T-cell (primary cell): ENCODE measurements at regions not wholly inside any gene's neighbourhood (a gene's known extent, or its start where the extent isn't known, plus 50 kb on each side); places are given as distances from the start of the nearest gene placed in this dataset.

Source experiments
- ATAC-seq, 4 experiments: fragments of 200-7000 bp in 3 of 4; fragments of 150-1000 bp in 1 of 4; cut with Tn5 transposase; replicated peaks in 1 of 4; 1 replicate in 3 of 4; 2 replicates in 1 of 4; pipeline ENCODE4 v1.10.0; 2021; ENCODE audit warnings: moderate library complexity in 3 of 4, mild to moderate bottlenecking in 2 of 4, moderate number of reproducible peaks in 1 of 4
- CTCF ChIA-PET, 2 donors: fragments of 300-600 bp; sonication (Branson Sonifier 250); formaldehyde crosslinking; loops; one replicate each; lab custom pipeline; 2022; ENCODE audit warnings: antibody characterized with exemption in 2 of 2; lab: Charles Lee
- POLR2A ChIA-PET, 2 donors: fragments of 300-600 bp; sonication (Branson Sonifier 250); formaldehyde crosslinking; loops; one replicate each; lab custom pipeline; 2022; ENCODE audit warnings: antibody characterized with exemption in 2 of 2; lab: Charles Lee
- DNase-seq, 35 experiments: peaks; one replicate each; pipeline versions ENCODE4 v3.0.0 to v3.0.0-alpha.2; 2013 to 2023
- H3K27ac ChIP-seq: one replicate; pipeline ENCODE4 v1.5.1; 2013; ENCODE audit warnings: low read length
- H3K27me3 ChIP-seq, 2 experiments: replicated peaks in 1 of 2; 1 replicate in 1 of 2; 2 replicates in 1 of 2; pipeline versions ENCODE4 v1.6.1 to v1.7.0; 2013; ENCODE audit warnings: low read length in 1 of 2, mixed read lengths in 1 of 2; ENCODE audit not compliant: control insufficient read depth in 2 of 2, insufficient read depth in 2 of 2; ENCODE audit errors: extremely low read depth in 1 of 2
- H3K36me3 ChIP-seq, 2 donors: 1 replicate in 1 of 2; 2 replicates in 1 of 2; pipeline versions ENCODE4 v1.6.1 to v1.7.0; 2013; ENCODE audit warnings: low read length in 1 of 2; ENCODE audit not compliant: control insufficient read depth in 2 of 2, insufficient read depth in 1 of 2; ENCODE audit errors: extremely low read depth in 1 of 2
- H3K4me1 ChIP-seq, 2 experiments: 1 replicate in 1 of 2; 2 replicates in 1 of 2; pipeline versions ENCODE4 v1.6.1 to v1.7.0; 2013; ENCODE audit warnings: low read length in 2 of 2, mixed read lengths in 1 of 2; ENCODE audit not compliant: insufficient read depth in 2 of 2, control insufficient read depth in 1 of 2; ENCODE audit errors: extremely low read depth in 1 of 2
- H3K4me3 ChIP-seq, 2 donors: 1 replicate in 1 of 2; 2 replicates in 1 of 2; pipeline versions ENCODE4 v1.5.1 to v1.7.0; 2013; ENCODE audit warnings: mild to moderate bottlenecking in 2 of 2, low read length in 1 of 2, moderate library complexity in 1 of 2; ENCODE audit not compliant: control insufficient read depth in 1 of 2; ENCODE audit errors: extremely low read depth in 1 of 2
- H3K9me3 ChIP-seq: 2 replicates; pipeline ENCODE4 v1.7.0; 2013
- H3K27ac Mint-ChIP-seq, 2 donors: one replicate each; pipeline ENCODE4 v1.8.0; 2020 to 2021; ENCODE audit warnings: mild to moderate bottlenecking in 2 of 2, mixed read lengths in 2 of 2
- H3K27me3 Mint-ChIP-seq, 2 donors: one replicate each; pipeline ENCODE4 v1.8.0; 2021 to 2022; ENCODE audit warnings: mixed read lengths in 2 of 2
- H3K36me3 Mint-ChIP-seq: one replicate; pipeline ENCODE4 v1.8.0; 2021; ENCODE audit warnings: mixed read lengths
- H3K4me1 Mint-ChIP-seq, 3 donors: one replicate each; pipeline ENCODE4 v1.8.0; 2020 to 2022; ENCODE audit warnings: mixed read lengths in 3 of 3, mild to moderate bottlenecking in 1 of 3
- H3K4me3 Mint-ChIP-seq, 3 donors: one replicate each; pipeline ENCODE4 v1.8.0; 2020 to 2022; ENCODE audit warnings: mild to moderate bottlenecking in 3 of 3, mixed read lengths in 3 of 3, moderate library complexity in 3 of 3
- H3K9me3 Mint-ChIP-seq, 3 donors: one replicate each; pipeline ENCODE4 v1.8.0; 2020 to 2022; ENCODE audit warnings: mixed read lengths in 3 of 3
- WGBS: methylation state at CpG from one replicate; pipeline ENCODE4 v1.1.5; 2013; ENCODE audit warnings: missing lambda C conversion rate; ENCODE audit not compliant: insufficient coverage; 5-methylcytosine and 5-hydroxymethylcytosine counted together

DNA sequence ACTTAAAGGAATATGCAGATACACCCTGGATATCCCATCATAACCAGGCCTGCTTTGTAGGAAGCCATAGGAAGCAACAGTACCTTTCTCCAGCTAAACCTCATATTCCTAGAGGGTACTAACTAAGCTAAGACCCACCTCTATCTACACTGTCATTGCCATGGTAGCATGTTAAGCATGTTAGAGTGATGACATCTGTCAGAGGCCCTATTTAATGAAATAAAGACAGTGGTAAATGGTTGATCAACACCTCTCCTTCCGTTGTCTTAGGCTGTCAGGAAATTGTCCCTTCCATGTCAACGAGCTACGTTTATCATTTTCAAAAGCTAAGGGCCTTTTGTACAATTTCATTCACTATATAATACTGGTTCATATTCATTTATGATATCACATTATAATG lies 251.1 kb upstream of the PSMD7 start:
- no peaks in the 10 kb centered on the region for H3K27me3 ChIP-seq
- Mint-ChIP-seq H3K27ac (no peak overlapping the region), H3K4me1 (no peaks in the 10 kb centered on the region), H3K27me3 (peaks cover 0 to 3% of the 10 kb centered on the region in 2 donors), H3K9me3 (peaks cover 0 to 3% (median 0%) of the 10 kb centered on the region in 3 donors), H3K36me3 (no peaks in the 10 kb centered on the region), H3K4me3 (no peak overlapping the region)
- no peak overlapping the region for H3K4me3 ChIP-seq
- H3K27ac ChIP-seq = no peak overlapping the region
- H3K36me3 ChIP-seq = no peaks in the 10 kb centered on the region
- POLR2A ChIA-PET = interaction anchor here in 1 of 2 donors (0.6 kb wide), 1 partner anchor 143 kb away, joined by 3 read pairs; no protein-coding TSS in a partner anchor
- H3K4me1 ChIP-seq = no peaks in the 10 kb centered on the region
- CTCF ChIA-PET = no interaction called here
- DNase-seq (no peak), ATAC-seq (no peak)
- H3K9me3 ChIP-seq = no peaks in the 10 kb centered on the region
- WGBS = no CpG with 5 or more reads among the region's 3 CpGs

DNA sequence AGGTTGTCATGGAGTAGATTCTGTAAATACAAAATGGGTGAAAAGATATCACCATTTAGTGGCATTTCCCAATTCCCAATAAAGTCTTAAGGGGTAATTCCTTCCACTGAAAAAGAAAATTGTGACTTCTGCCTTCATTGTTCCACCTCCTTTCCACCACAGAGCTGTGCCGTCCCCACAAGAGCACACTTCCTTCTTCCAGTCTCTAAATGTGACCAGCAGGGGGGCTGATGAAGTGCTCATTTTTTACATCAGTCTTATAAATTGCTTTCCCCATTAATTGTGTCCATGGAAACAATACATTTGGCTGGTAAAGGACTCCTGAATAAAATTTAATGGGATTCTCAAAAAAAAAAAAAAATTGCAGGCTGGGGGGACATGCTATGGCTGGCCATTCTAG lies 260.8 kb upstream of the PSMD7 start:
- Mint-ChIP-seq H3K27me3 (peaks cover 4% of the 10 kb centered on the region in 2 donors), H3K4me3 (no peak overlapping the region), H3K4me1 (no peaks in the 10 kb centered on the region), H3K27ac (no peak overlapping the region), H3K36me3 (no peaks in the 10 kb centered on the region), H3K9me3 (no peaks in the 10 kb centered on the region)
- POLR2A ChIA-PET = no interaction called here
- no peak for DNase-seq
- H3K27ac ChIP-seq = no peak overlapping the region
- CTCF ChIA-PET = no interaction called here
- H3K27me3 ChIP-seq = no peaks in the 10 kb centered on the region
- H3K4me3 ChIP-seq = no peak overlapping the region
- no peaks in the 10 kb centered on the region for H3K36me3 ChIP-seq
- no peak for ATAC-seq
- H3K9me3 ChIP-seq = no peaks in the 10 kb centered on the region
- H3K4me1 ChIP-seq = no peaks in the 10 kb centered on the region
- WGBS = no CpG with 5 or more reads among the region's 1 CpG

DNA sequence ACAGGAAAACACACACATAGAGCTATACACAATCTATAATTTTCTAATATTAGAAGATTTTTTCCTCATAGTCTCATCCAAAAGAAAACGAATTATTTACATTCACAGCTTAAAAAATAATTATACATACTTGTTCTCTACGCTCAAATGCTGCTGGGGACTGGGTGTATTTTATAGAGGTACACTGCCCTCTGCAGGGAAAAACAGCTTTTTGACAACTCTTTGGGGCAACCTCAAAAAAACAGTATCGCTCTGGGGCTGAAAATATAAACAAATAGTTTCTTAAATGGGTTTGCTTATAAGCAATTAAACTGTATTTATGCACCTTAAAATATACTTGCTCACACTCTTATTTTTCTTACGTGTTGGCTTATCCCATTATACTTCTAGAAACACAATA lies 261.8 kb upstream of the PSMD7 start:
- Mint-ChIP-seq H3K27ac (no peak overlapping the region), H3K9me3 (no peaks in the 10 kb centered on the region), H3K4me3 (no peak overlapping the region), H3K4me1 (no peaks in the 10 kb centered on the region), H3K27me3 (peaks cover 4% of the 10 kb centered on the region in 2 donors), H3K36me3 (no peaks in the 10 kb centered on the region)
- CTCF ChIA-PET = no interaction called here
- no peaks in the 10 kb centered on the region for H3K4me1 ChIP-seq
- no peak for DNase-seq
- POLR2A ChIA-PET = no interaction called here
- no peaks in the 10 kb centered on the region for H3K27me3 ChIP-seq
- 92% methylated on average over 1 of the region's 4 CpGs for WGBS
- H3K4me3 ChIP-seq = no peak overlapping the region
- H3K36me3 ChIP-seq = no peaks in the 10 kb centered on the region
- H3K9me3 ChIP-seq = no peaks in the 10 kb centered on the region
- H3K27ac ChIP-seq = no peak overlapping the region
- ATAC-seq = no peak

DNA sequence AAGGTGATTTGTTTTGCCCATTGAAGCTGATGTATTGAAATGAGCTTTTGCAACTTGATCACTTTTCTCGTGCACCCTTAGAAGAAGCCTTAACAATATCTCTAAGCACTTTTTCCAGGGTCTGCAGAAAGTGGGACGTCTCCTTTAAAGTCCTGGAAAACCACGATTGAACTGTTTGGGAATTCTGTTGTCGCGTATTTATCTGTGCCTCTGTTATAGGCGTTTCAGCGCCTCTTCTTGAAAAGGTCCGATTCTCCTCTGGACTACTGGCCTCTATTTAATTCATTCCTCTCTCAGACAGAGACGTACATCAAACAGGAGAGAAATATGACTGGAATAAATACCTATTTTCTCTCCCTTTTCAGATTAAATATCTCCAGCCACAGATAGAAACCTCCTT lies 262.4 kb upstream of the PSMD7 start:
- H3K9me3 Mint-ChIP-seq = no peaks in the 10 kb centered on the region
- peaks cover 4% of the 10 kb centered on the region in 2 donors for H3K27me3 Mint-ChIP-seq
- H3K4me1 Mint-ChIP-seq = no peaks in the 10 kb centered on the region
- H3K27ac ChIP-seq = no peak overlapping the region
- no peak overlapping the region for H3K4me3 Mint-ChIP-seq
- no peaks in the 10 kb centered on the region for H3K36me3 Mint-ChIP-seq
- no peak overlapping the region for H3K4me3 ChIP-seq
- H3K4me1 ChIP-seq = no peaks in the 10 kb centered on the region
- ChIA-PET CTCF (no interaction called here), POLR2A (no interaction called here)
- no peaks in the 10 kb centered on the region for H3K36me3 ChIP-seq
- no peaks in the 10 kb centered on the region for H3K9me3 ChIP-seq
- no peak for ATAC-seq
- no peaks in the 10 kb centered on the region for H3K27me3 ChIP-seq
- no peak overlapping the region for H3K27ac Mint-ChIP-seq
- 83% methylated on average over 6 of the region's 9 CpGs for WGBS
- DNase-seq = no peak

DNA sequence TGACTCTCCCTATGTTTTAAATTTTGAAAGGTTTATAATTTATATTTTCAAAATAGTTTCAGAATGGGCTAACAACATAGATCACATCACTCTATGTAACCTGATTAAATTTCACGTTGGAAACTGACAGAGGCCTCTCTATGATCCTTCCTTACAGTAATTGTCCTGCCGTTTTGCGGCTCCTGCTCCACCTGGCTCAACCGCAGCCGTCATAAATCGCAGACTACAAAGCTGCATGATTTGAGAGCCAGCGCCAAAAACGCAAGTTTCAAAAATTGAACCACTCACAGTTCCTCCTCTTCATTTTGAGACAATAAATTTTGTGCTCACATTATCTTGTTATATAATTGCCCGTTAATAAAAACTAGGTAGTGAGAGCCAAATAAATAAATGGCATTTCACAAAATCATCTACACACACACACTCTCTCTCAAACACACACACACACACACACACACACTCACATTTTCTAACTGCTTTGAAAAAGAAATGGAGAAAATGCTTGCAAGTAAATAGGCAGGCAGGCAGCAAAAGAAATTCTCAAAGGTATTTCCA lies 263.1 kb upstream of the PSMD7 start:
- CTCF ChIA-PET = no interaction called here

DNA sequence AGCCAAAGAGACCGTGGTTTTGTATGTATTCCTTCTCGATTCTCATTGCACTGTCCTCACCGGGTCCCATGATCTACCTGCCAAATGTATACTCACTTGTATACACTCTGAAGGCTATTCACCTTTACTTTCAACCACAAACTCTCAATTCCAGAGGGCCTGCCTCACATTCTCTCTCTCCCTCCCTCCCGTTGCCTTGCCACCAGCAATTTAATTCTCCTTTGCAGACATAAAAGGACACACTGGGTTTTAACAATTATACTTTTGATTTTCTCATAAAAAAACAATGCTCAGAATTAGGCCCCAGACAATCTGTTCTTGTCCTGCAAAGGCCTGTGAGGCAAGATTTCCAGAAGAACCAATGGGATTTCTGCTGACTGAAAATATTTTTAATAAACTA lies 265.1 kb upstream of the PSMD7 start:
- peaks cover 1 to 6% of the 10 kb centered on the region in 2 donors for H3K27me3 Mint-ChIP-seq
- no peaks in the 10 kb centered on the region for H3K36me3 ChIP-seq
- H3K9me3 Mint-ChIP-seq = peaks cover 0 to 3% (median 0%) of the 10 kb centered on the region in 3 donors
- H3K4me1 Mint-ChIP-seq = no peaks in the 10 kb centered on the region
- CTCF ChIA-PET = no interaction called here
- H3K4me1 ChIP-seq = no peaks in the 10 kb centered on the region
- no peak overlapping the region for H3K4me3 ChIP-seq
- H3K27ac ChIP-seq = no peak overlapping the region
- ATAC-seq (no peak), DNase-seq (no peak)
- H3K4me3 Mint-ChIP-seq = no peak overlapping the region
- H3K36me3 Mint-ChIP-seq = no peaks in the 10 kb centered on the region
- POLR2A ChIA-PET = no interaction called here
- no peak overlapping the region for H3K27ac Mint-ChIP-seq
- WGBS = 91% methylated on average over 3 of the region's 4 CpGs
- no peaks in the 10 kb centered on the region for H3K27me3 ChIP-seq
- H3K9me3 ChIP-seq = no peaks in the 10 kb centered on the region

More for the DNA sequence above, 263.1 kb upstream of the PSMD7 start:
- no peaks in the 10 kb centered on the region for H3K4me1 Mint-ChIP-seq
- WGBS = 55% methylated on average over 4 of the region's 9 CpGs
- no peaks in the 10 kb centered on the region for H3K36me3 ChIP-seq
- POLR2A ChIA-PET = no interaction called here
- H3K9me3 Mint-ChIP-seq = no peaks in the 10 kb centered on the region
- no peak for ATAC-seq
- H3K9me3 ChIP-seq = no peaks in the 10 kb centered on the region
- DNase-seq = no peak
- H3K36me3 Mint-ChIP-seq = no peaks in the 10 kb centered on the region
- H3K27ac Mint-ChIP-seq = no peak overlapping the region
- peaks cover 4% of the 10 kb centered on the region in 2 donors for H3K27me3 Mint-ChIP-seq
- no peak overlapping the region for H3K4me3 Mint-ChIP-seq
- H3K27ac ChIP-seq = no peak overlapping the region
- H3K4me3 ChIP-seq = no peak overlapping the region
- no peaks in the 10 kb centered on the region for H3K4me1 ChIP-seq
- H3K27me3 ChIP-seq = no peaks in the 10 kb centered on the region
